ENCODE measurements at regions not wholly inside any gene's neighbourhood (a gene's known extent, or its start where the extent isn't known, plus 50 kb on each side); places are given as distances from the start of the nearest gene placed in this dataset.

- no peak for FAIRE-seq
- Histone ChIP-seq H3K27ac (no peak overlapping the region), H3K9me3 (no peaks in the 10 kb centered on the region), H3K27me3 (no peaks in the 10 kb centered on the region), H3K4me3 (no peak overlapping the region), H3K36me3 (no peaks in the 10 kb centered on the region), H3K4me1 (no peaks in the 10 kb centered on the region)
- WGBS, 2 donors: 60 to 80% methylated on average over 1 of the region's 1 CpG
- ATAC-seq: no peak
- DNase-seq: no peak
- intact Hi-C loops (cut with DNase I): no loop called here
- TF ChIP-seq CTCF (IDR thresholded peaks at IDR 0.05): no peak
Measured at GRCh38 chr2:122129399-122129798, 373.9 kb downstream of the TSN start.

- WGBS, 2 donors: 51 to 82% methylated on average over 2 of the region's 2 CpGs
- H3K27me3 ChIP-seq: no peaks in the 10 kb centered on the region
- H3K36me3 ChIP-seq: no peaks in the 10 kb centered on the region
- intact Hi-C loops (cut with DNase I): no loop called here
- FAIRE-seq (no peak), DNase-seq (no peak), ATAC-seq (no peak)
- H3K4me3 ChIP-seq: no peak overlapping the region
- no peak overlapping the region for H3K27ac ChIP-seq
- H3K9me3 ChIP-seq: no peaks in the 10 kb centered on the region
- TF ChIP-seq CTCF (IDR thresholded peaks at IDR 0.05): no peak
- H3K4me1 ChIP-seq: no peaks in the 10 kb centered on the region
Measured at GRCh38 chr2:122132147-122132691, 376.8 kb downstream of the TSN start.

- FAIRE-seq (no peak), ATAC-seq (no peak), DNase-seq (no peak)
- Histone ChIP-seq H3K4me1 (no peaks in the 10 kb centered on the region), H3K4me3 (no peak overlapping the region), H3K9me3 (no peaks in the 10 kb centered on the region), H3K36me3 (no peaks in the 10 kb centered on the region), H3K27ac (no peak overlapping the region), H3K27me3 (no peaks in the 10 kb centered on the region)
- intact Hi-C loops (cut with DNase I): no loop called here
- no peak for TF ChIP-seq CTCF (IDR thresholded peaks at IDR 0.05)
- WGBS, 2 donors: 68 to 71% methylated on average over 10 of the region's 10 CpGs
Measured at GRCh38 chr2:122135021-122135937, 379.8 kb downstream of the TSN start.

- no peaks in the 10 kb centered on the region for H3K9me3 ChIP-seq
- H3K4me1 ChIP-seq: no peaks in the 10 kb centered on the region
- intact Hi-C loops (cut with DNase I): no loop called here
- no peak overlapping the region for H3K27ac ChIP-seq
- DNase-seq (no peak), ATAC-seq (no peak), FAIRE-seq (no peak)
- no peak overlapping the region for H3K4me3 ChIP-seq
- no peak for TF ChIP-seq CTCF (IDR thresholded peaks at IDR 0.05)
- no peaks in the 10 kb centered on the region for H3K27me3 ChIP-seq
- no peaks in the 10 kb centered on the region for H3K36me3 ChIP-seq
- 19 to 45% methylated on average over 2 of the region's 2 CpGs for WGBS, 2 donors
Measured at GRCh38 chr2:122136056-122136455, 380.6 kb downstream of the TSN start.

GRCh38 chr2:122138561-122138960 is 383.1 kb downstream of the TSN start:
- Histone ChIP-seq H3K27ac (no peak overlapping the region), H3K4me1 (no peaks in the 10 kb centered on the region), H3K9me3 (no peaks in the 10 kb centered on the region), H3K4me3 (no peak overlapping the region), H3K27me3 (no peaks in the 10 kb centered on the region), H3K36me3 (no peaks in the 10 kb centered on the region)
- WGBS, 2 donors: 73 to 77% methylated on average over 7 of the region's 7 CpGs
- DNase-seq (no peak), FAIRE-seq (no peak), ATAC-seq (no peak)
- TF ChIP-seq CTCF (IDR thresholded peaks at IDR 0.05): no peak
- intact Hi-C loops (cut with DNase I): no loop called here
